ELR (cell line): ENCODE measurements at regions not wholly inside any gene's neighbourhood (a gene's known extent, or its start where the extent isn't known, plus 50 kb on each side); places are given as distances from the start of the nearest gene placed in this dataset.
"Not testable (repeated sequence)": the region's sequence is repeated elsewhere in the genome, so short reads cannot be mapped to it uniquely, and the experiment has no call there.

ENCODE experiments used
- DNase-seq: peaks from one replicate; pipeline ENCODE4 v3.0.0-alpha.2; 2015; ENCODE audit warnings: low read depth

DNA sequence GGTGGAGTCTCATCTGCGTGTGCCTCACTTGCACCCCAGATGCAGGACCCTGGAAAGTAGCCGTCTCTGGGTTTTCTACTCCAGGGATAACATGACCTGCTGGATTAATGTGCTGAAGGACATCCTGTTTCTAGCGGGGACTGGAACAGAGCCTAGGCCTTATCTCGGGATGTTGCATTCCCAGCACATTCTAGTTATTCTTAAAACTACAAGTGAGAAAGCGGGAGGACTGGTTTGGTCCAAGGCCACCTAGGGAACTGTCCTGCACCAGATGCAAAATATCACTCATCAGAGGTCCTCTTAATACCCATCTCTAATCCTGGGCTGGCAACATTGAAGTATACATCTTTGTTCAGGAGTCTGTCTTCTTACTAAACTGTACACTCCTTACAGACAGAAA, 179.9 kb downstream of the ZC3H11B start:
- DNase-seq = no peak

DNA sequence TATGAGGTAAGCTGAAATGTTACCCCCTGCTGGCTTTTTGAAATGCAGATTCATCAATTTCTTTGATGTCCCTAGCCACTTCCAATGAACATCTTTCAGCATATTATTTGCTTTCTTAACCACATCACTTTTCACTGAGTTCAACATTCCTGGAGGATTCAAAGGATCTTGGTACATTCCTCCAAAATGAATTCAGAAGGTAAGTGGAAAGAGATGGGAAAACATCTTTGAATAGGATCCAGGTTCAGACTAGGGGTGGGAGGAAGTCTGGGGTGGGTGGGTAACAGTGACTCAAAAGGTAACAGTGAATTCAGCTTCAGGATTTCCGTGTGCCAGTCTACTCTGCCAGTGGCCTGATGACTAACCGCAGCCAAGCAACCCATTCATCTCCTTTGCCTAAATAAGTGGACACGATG, 180.7 kb downstream of the ZC3H11B start:
- DNase-seq = no peak

DNA sequence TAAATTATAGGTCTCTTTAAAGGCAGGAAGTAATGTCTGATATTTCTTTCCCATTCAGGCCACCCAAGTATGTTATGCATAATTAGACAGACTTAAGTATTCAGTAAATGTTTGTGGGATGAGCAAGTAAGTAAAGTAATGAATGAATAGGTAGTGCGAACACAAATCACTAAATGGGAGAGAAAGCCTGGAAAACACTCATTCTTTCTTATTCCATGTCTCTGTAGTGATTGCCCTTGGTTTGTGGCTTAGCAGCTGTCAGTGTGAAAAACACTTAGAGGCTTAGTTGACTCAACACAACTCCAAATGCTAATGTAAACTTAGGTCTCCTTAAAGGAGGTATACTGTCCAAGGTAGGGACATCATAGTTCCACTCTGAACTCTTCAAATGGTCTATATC, 182.5 kb downstream of the ZC3H11B start:
- no peak for DNase-seq

DNA sequence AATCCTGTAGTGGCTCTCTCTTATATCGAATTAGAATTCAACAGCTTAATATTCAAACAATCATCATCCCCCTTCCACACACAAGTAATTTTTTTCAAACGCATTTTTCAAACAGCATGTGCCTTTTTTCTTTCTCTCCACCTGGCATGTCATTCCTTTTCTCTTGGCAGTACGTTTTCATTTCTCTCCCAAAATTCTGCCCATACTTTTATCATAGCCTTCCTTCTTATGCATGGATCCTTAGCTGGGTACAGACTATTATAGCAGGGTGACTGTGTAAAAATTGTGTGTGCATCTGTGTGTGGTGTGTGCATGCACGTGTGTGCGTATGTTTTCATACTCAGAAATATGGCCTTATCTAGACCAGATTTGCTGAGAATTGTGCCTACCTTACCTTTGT, 184.3 kb downstream of the ZC3H11B start:
- DNase-seq = no peak

DNA sequence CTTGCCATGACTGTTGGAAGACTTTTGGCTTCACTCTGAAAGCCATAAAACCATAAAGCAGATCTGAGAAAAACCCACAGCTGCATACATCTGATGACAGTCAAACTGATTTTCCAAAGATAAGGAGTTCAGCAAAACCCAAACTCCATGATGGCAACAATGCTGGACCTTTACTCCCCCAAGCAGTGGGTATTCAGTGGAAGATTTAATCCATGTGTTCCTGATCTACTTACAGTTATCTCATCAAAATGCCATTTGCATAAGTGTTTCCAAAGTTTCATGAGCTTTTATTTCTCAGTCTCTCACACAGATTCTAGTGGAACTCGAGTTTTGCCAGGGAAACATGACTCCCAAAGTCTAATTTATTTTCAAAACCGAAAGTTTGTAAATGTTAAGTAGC, 184.9 kb downstream of the ZC3H11B start:
- DNase-seq = no peak

DNA sequence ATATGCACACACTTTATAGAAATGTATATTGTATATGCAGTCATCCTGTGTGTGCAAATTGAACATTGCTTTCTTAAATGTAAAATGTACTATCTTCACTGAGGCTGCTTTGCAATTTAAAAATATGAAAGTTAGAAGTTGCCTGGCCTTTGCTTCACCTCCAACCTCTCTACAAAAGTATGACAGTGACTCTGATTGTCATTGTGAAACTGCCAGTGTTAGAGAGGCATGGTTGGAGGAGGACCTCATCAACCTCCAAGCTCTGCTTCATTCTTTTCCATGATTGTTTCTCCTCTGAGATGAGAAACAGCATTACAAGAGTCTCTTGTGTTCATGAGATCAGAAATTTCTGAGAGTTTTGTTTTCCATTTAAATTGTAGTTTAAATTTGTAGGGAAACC, 185.5 kb downstream of the ZC3H11B start:
- DNase-seq = no peak

DNA sequence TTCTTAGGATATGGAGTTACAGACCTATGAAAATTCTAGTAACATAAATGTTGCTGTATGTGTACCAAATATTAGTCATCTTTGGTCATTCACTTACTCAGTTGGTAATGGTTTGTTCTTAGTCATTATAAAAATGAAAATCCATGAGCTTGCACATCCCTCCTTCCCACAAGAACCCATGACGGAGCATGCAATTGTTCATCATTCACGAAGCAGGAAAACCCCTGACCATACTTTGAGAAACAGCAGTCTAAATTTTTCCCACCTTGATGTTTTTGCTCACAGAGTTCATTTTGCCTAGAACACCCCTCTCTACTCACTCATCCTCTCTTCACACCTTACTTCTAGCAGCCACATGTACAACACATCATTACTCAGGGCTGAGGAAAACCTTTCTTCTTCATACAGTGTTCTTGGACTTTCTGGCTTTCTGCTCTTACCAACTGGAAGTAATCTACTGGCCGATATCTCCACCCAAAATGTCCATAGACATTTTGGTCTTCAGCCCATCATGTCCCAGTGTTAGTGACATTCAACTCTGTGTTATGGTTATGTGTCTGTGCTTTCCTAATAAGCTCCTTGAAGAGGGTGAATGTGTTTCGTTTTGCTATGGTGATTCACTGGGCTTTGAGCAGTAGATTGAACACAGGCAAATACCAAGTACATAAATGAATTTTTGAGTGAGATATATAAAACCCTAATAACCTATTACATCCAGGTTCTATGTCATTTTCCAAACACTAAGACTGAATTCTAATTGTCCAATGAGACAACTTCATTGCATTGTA, 189.9 kb downstream of the ZC3H11B start:
- peak; percentile 76 for DNase-seq

DNA sequence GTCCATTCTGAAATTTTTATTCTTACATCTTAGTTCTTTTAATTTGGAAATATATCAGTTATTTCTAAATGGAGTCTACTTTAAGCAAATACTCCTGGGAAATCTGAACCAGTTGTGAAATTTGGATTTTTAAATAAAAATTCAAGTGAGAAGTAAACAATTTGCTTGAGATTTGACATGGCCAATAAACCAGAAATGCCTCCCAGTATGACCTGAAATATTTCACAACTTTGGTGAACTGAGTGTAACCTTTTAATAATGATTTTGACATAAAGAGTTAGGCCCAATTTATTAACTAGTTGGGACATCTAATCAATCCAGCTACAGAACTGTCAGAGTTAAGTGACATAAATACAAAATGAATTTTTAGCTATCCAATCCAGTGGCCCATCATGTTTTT, 192.0 kb downstream of the ZC3H11B start:
- DNase-seq = no peak

DNA sequence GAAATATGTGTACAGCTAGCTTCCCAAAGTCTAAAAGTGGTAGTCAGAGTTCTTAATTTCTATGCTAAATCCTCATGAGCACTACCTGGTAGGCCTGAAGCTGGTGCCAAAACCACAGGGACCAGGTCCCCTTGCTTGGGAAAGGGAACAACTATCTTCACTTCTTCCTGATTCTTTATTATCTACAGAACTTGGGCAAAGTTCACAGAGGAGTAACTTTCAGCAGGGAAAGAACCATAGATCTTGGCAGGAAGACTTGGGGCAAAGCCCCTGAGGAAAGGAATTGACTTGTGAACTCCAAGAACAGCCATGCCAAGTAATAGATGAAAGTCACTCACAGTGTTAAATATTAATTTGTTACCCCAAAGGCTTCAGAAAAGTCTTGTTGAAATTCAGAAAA, 193.0 kb downstream of the ZC3H11B start:
- DNase-seq = no peak

DNA sequence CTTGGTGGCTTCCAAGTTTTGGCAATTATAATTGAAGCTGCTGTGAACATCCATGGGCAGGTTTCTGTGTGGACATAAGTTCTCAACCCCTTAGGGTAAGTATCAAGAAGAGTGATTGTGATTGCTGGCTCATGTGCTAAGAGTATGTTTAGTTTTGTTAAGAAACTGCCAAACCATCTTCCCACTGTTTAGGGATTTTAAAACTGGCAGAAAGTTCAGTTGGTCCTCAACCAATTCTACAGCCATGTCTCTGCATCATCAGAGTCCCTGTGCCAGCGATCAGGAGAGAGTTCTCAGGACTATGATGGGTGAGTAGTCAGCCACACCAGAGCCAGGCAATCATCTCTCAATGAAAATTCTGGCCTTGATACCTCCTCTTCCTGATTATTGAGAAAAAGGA, 193.8 kb downstream of the ZC3H11B start:
- no peak for DNase-seq

DNA sequence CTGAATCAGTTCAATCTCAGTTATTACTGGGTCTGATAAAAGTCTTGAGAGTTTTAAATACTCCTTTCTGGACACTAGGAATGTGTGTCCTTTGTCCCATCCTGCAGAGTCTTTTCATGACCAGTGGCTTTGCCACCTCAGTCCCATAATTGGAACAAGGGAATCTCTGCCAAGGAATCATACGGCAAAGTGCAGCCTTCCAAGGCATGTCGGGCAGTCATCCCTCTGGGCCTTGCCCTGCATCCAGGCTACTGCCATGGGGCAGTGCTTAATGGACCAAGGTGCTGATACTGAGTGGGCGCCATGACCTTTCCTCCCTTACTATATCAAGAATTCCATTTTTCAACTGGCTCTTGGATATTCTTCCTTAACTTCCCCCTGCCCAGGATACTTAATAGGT, 195.3 kb downstream of the ZC3H11B start:
- DNase-seq = no peak

DNA sequence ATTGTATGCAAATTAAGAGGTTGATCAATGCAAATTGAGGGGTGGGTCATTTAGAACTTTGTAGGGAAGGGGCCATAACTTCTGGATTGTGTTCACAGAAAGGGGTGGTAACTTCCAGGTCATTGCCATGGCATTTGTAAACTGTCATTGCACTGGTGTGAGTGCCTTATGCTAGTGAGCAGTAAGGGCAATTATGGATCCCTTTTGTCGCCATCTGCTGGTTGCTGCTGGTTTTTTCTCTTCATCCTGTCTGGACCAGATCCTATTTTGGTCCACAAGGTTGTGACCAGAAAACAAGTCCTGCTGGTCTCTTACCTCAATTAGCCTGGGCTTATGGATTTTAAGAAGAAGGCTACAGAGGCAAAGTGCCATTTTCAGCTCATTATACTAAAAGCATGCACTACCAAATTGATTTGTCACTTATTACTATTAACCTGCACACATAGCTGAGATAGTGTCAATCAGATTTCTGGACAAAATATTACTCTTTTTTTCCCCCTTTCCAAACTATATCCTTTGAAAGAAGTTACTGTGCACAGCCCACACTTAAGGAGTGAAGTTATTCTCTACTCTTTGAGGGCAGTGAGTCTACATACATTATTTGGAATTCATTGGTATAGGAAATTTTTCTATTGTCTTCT, 196.2 kb downstream of the ZC3H11B start:
- DNase-seq = peak; percentile 66

DNA sequence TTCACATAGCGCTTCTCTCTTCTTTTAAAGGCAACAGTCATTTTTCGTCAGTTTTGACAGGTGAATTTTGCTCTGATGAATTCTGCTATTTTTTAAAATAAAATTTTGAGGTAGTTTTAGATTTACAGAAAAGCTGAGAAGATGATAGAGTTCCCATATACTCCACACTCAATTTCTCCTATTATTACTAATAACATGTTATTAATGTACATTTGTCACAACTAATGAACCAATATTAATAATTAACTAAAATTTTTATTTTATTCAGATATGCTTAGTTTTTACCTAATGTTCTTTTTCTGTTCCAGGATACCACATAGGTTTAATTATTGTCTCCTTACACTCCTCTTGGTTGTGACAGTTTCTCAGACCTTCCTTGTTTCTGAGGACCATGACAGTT, 197.0 kb downstream of the ZC3H11B start:
- no peak for DNase-seq

DNA sequence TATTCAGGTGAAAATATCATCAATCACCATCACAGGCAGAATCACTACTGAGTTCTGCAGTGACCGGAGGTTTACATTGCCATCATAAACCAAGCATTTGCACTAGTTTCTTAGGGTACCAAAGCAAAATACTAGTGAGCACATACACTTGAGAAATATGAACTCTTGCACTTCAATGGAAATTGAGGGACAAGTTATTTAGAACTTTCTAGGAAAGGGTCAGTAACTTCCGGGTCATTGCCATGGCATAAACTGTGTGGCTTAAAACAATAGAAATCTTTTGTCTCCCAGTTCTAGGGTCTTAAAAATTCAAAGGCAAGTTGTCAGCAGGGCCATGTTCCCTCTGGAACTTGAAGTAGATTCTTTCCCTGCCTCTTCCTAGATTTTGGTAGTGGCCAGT, 197.5 kb downstream of the ZC3H11B start:
- no peak for DNase-seq

DNA sequence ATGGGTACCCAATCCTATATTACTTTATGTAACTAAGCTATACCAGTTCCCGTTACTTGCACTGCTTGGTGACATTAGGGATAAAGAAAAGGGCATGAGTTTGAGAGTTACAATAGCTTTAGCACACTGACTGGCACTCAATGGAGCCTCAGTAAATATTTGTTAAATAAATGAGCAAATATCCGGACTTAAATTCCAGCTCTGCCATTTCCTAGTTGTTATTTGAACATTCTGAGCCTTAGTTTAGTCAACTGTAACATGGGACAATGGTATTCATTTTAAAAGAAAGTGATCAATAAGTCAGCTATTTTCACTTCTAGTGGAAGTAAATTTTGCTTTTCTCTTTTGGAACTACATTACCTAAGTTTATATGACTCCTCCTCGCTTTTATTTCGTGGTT, 198.7 kb downstream of the ZC3H11B start:
- DNase-seq = no peak

DNA sequence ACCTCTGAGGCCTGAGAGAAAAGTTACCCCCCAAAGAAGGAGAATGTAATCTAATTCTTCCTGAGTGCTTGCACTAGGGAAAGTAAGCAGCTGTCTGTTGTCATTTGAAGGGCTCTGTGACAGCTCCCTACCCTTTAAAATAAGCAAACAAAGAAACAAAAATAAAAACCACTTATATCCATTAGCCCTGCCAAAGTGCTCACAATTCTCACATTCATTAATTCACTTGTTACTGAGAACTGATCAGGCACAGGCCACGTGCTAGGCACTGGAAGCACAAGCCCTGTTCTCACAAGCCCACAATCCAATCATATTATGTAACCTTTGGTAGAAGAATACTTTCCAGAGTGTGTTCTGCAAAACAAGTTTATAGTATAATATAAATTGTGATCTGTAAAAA, 199.4 kb downstream of the ZC3H11B start:
- DNase-seq = no peak

DNA sequence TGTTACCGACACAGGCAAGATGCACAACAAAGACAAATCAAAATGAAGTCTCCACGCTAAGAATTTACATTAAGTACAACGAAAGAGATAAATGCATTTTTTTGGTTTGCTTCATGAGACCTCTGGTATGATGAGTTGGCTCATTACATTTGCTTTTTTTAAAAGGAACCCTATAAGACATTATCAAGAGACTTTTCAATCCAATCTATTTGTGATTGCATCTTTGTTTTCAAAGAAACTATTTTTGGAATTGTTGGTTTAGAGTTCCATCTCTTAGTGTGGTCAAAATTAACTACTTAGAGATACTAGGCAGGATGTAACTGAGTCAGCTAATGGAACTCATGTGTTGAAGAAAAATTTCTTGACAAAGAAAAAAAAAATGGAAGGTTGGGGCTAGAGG, 200.1 kb downstream of the ZC3H11B start:
- DNase-seq = no peak

DNA sequence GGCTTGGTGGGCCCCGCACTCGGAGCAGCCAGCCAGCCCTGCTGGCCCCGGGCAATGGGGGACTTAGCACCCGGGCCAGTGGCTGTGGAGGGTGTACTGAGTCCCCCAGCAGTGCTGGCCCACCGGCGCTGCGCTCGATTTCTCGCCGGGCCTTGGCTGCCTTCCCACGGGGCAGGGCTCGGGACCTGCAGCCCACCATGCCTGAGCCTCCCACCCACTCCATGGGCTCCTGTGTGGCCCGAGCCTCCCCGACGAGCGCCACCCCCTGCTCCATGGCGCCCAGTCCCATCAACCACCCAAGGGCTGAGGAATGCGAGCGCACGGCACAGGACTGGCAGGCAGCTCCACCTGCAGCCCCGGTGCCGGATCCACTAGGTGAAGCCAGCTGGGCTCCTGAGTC, 202.2 kb downstream of the ZC3H11B start:
- not testable (repeated sequence) for DNase-seq

DNA sequence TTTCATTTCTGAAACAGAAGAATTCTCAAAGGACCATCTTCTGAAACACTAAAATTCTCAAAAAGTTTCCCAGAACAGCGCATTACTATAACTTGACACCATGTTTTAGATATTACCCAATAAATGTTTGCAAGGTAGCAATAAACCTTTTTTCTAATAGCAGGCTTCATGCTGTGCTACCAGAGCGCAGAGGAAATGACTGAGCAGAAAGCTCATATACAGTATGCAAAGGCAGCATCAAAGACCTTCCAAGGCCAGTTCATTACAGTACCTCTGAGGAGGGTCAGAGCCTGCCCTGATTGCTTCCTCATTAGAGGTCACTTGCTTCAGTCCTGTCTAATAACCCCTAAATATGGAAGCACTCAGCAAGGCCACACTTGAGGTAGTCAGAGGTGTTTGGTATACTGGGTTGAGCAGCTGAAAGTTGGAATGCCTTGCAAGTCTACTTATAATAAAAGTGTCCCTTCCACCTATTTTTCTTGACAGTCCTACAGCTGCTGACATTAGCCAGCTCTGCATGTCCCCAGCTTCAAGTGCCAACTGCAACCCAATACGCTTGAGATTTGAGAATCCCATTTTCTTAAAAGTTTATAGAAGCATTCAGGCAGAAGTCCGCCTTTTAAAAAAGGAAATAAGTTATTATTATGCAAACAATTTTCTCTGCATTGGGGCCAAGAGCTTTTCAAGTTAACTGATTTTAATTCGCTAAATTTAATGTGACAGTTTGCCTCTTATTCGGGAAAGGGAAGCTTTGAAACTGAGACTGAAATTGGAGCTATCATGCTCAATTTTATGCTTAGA, 207.2 kb downstream of the ZC3H11B start:
- no peak for DNase-seq

DNA sequence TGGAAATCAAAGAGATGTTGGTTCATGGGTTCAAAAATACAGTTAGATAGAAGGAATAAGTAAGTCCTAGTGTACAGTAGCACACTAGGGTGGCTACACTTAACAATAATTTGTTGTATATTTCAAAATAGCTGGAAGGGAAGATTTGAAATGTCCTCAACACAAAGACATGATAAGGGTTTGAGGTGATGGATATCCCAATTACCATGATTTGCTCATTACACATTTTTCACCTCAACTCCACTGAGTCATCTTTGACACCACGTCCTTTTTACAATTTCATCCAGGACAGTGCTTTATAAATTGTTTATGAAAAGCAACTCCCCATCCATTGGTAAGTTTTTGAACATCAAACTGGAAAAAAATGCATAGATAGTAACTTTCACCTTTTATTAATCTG, 208.3 kb downstream of the ZC3H11B start:
- DNase-seq = no peak

DNA sequence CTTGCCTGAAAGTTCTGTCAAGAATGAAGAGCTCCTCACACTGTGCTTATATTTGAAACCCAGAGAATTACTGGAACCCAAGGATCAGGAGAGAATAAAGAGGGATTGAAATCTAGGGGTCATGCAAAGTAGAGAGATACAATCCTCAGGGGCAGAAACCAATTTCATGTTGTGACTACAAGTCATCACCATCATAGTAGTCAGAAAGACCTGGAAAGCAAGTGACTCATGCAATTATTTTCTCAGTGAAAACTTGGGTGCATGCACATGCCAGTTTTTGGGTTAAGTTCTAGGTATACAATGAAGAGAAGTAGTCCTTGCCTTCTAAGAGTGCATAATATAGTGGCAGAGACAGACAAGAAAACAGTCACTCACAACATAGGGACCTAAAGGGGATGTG, 210.0 kb downstream of the ZC3H11B start:
- no peak for DNase-seq

DNA sequence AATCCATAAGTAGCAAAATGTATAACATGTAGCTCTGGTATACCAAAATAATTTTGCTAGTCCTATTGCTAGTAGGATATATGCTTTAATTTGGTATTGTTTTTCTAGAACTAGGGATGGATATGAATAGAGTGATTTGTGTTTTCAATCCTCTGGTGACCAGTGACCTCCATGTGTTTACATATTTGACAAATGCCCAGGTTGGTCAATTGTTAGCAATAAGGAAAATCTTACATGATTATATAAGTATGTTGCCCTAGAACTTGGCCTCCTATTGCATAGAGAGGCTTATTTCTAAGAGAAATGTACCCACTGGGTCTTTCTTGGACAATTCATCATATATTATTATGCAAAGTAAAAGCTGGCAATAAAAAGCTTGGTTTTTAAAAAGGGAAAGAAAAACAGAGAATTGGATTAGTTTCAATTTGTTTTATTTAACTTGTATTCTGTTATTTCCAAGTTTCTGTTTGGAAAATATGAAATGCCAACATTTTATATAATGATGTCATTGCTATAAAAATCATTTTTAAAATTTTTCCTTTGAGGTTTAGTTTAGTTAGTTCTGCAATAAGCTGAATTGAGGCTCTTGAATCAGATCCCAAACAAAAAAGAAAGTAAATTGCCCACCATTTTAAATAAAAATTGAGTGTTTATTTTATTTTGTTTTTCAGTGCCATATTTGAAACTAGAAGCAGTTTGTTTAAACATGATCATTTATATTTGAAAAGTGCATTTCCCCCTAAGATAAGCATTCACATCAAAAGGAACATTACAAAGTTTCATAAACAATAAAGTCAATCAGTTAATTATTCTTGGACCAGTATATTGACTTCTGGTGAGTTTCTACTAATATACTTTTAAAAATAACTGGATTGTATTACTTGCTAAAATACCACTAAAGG, 210.9 kb downstream of the ZC3H11B start:
- no peak for DNase-seq
